GM12873 (cell line): ENCODE measurements at regions not wholly inside any gene's neighbourhood (a gene's known extent, or its start where the extent isn't known, plus 50 kb on each side); places are given as distances from the start of the nearest gene placed in this dataset.

Experiments
- TF ChIP-seq, protein P1 (sequence below): IDR thresholded peaks from 2 replicates; pipeline ENCODE4 v1.5.1; 2012; ENCODE audit warnings: low read depth, mild to moderate bottlenecking, moderate library complexity, low read length, control low read depth; ENCODE audit not compliant: insufficient read depth; ENCODE audit errors: missing control alignments

DNA sequence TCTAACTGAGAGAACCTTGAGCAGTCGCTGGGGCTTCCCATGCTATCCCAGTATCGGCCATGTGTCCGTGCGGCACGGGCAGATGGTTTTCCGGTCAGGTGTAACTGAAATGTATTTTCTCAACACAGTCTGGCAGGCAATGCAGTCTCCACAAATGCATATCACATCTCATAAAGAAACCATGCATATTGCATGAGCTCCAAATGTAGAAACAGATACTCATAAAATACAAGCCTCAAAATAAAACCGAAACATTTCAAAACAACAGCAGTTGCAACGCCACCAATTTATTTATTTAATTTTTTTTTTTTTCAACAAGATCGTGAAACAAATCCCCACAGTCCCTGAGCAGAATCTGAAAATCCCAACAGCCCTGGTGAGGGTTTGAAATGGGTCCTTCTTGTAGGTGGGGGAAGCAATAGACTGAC lies 299.4 kb downstream of the LPIN1 start:
- TF ChIP-seq, protein P1, sequence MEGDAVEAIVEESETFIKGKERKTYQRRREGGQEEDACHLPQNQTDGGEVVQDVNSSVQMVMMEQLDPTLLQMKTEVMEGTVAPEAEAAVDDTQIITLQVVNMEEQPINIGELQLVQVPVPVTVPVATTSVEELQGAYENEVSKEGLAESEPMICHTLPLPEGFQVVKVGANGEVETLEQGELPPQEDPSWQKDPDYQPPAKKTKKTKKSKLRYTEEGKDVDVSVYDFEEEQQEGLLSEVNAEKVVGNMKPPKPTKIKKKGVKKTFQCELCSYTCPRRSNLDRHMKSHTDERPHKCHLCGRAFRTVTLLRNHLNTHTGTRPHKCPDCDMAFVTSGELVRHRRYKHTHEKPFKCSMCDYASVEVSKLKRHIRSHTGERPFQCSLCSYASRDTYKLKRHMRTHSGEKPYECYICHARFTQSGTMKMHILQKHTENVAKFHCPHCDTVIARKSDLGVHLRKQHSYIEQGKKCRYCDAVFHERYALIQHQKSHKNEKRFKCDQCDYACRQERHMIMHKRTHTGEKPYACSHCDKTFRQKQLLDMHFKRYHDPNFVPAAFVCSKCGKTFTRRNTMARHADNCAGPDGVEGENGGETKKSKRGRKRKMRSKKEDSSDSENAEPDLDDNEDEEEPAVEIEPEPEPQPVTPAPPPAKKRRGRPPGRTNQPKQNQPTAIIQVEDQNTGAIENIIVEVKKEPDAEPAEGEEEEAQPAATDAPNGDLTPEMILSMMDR, result no peak

- TF ChIP-seq, protein P1, result no peak
Measured at GRCh38 chr2:12046641-12047040, 300.2 kb downstream of the LPIN1 start.

DNA sequence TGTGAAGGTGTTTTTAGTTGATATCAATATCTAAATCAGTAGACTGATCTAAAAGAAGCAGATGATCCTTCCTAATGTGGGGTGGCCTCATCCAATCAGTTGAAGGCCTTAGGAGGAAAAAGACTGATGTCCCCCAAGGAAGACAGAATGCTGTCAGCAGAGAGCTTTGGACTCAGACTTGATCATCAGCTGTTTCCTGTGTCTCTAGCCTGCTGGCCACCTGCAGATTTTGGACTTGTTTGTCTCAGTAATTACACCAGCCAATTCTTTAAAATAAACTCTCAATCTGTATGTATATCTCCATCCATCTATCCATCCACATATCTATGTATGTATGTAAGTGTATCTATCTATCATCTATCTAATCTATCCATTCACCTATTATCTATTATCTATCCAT lies 301.3 kb downstream of the LPIN1 start:
- TF ChIP-seq, protein P1, result no peak

DNA sequence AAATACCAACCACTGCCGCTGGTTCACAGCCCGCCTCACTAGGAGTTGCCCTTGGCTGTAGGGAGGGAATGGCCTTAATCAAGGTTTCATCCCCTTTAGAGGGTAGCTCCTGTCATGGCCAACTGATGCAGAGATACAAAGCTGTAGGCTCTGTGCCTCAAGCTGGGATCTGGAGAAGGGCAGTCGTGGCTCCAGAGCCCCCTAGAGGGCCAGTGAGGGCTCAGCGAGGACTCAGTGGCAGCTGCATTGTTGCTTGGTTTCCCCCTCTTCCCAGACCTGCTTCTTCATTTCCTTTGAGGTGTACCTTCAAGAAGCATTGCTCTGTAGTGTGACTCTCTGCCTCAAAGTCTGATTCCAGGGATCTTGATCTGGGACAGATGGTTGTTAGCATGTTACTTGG lies 302.1 kb downstream of the LPIN1 start:
- TF ChIP-seq, protein P1, result peak; percentile 73

DNA sequence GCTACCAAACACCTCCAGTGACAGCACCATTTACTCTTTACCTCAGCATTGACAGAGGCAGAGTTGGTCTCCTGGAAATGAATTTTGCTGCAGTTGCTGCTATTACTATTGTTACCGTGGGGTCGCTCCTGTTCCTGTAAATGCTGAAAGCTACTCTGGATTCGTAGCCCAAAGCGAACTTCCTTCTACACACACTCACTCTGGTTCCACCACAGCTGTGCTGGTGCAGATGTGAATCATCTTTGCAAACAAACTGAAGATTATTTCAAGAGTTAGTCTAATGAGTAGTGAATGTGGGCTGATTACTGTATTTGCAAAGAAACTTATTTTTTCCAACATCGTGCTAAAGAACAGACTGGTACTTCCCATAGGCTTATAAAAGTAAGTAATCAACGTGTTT lies 304.0 kb downstream of the LPIN1 start:
- TF ChIP-seq, protein P1, result peak; percentile 41

DNA sequence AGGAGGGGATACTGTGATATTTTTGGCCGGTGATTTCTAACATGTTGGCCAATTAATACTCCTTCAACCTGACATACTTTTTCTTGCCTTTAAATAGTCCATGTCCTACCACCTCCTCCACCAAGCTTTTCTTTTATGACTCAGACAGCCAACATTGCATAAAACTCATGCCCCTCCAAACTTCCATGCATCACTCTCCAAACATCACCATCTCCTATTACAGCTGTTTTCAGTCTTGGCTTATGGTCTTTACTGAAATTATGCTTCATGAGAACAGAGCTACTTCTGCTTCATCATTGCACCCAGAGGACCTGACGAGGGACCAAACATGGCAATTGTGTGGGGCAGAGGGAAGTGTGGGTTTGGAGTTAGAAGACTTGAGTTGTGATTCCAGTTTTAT lies 305.4 kb downstream of the LPIN1 start:
- TF ChIP-seq, protein P1, result no peak

- TF ChIP-seq, protein P1, result no peak
Measured at GRCh38 chr2:12052796-12053195, 306.4 kb downstream of the LPIN1 start.
